Effector memory CD4-positive, alpha-beta T cell (primary cell): ENCODE measurements at regions not wholly inside any gene's neighbourhood (a gene's known extent, or its start where the extent isn't known, plus 50 kb on each side); places are given as distances from the start of the nearest gene placed in this dataset.

Experiments
- DNase-seq, 3 donors: peaks; one replicate each; pipeline ENCODE4 v3.0.0-alpha.2; 2020
- H3K27ac ChIP-seq: 2 replicates; pipeline ENCODE4 v1.7.0; 2013; ENCODE audit warnings: mild to moderate bottlenecking, low read length, moderate library complexity; ENCODE audit not compliant: insufficient read depth, poor library complexity, severe bottlenecking
- H3K27me3 ChIP-seq: replicated peaks from 2 replicates; pipeline ENCODE4 v1.7.0; 2013; ENCODE audit warnings: mild to moderate bottlenecking, low read length; ENCODE audit not compliant: insufficient read depth, control insufficient read depth, poor library complexity, severe bottlenecking
- H3K36me3 ChIP-seq: 2 replicates; pipeline ENCODE4 v1.7.0; 2013; ENCODE audit warnings: mild to moderate bottlenecking, low read length, moderate library complexity; ENCODE audit not compliant: control insufficient read depth, insufficient read depth
- H3K4me1 ChIP-seq: 2 replicates; pipeline ENCODE4 v1.7.0; 2013; ENCODE audit warnings: low read length, mild to moderate bottlenecking; ENCODE audit not compliant: control insufficient read depth, insufficient read depth, poor library complexity, severe bottlenecking
- H3K4me3 ChIP-seq: 2 replicates; pipeline ENCODE4 v1.7.0; 2013; ENCODE audit warnings: low read length, low read depth, mild to moderate bottlenecking; ENCODE audit not compliant: insufficient read depth, poor library complexity, severe bottlenecking
- H3K9me3 ChIP-seq: 2 replicates; pipeline ENCODE4 v1.7.0; 2013; ENCODE audit warnings: mild to moderate bottlenecking, low read length, moderate library complexity; ENCODE audit not compliant: control insufficient read depth

- Histone ChIP-seq H3K4me3 (no peak overlapping the region), H3K27me3 (no peaks in the 10 kb centered on the region), H3K27ac (no peak overlapping the region), H3K36me3 (no peaks in the 10 kb centered on the region), H3K9me3 (no peaks in the 10 kb centered on the region), H3K4me1 (no peaks in the 10 kb centered on the region)
- no peak for DNase-seq
Measured at GRCh38 chr4:38205261-38205660, 245.1 kb downstream of the PTTG2 start.

GRCh38 chr4:38207110-38207457 lies 246.9 kb downstream of the PTTG2 start:
- no peak for DNase-seq
- Histone ChIP-seq H3K4me3 (no peak overlapping the region), H3K27ac (no peak overlapping the region), H3K4me1 (no peaks in the 10 kb centered on the region), H3K27me3 (no peaks in the 10 kb centered on the region), H3K9me3 (no peaks in the 10 kb centered on the region), H3K36me3 (no peaks in the 10 kb centered on the region)

- no peaks in the 10 kb centered on the region for H3K9me3 ChIP-seq
- H3K4me1 ChIP-seq: no peaks in the 10 kb centered on the region
- no peak for DNase-seq
- no peaks in the 10 kb centered on the region for H3K36me3 ChIP-seq
- no peaks in the 10 kb centered on the region for H3K27me3 ChIP-seq
- H3K4me3 ChIP-seq: no peak overlapping the region
- no peak overlapping the region for H3K27ac ChIP-seq
Measured at GRCh38 chr4:38209654-38210053, 249.5 kb downstream of the PTTG2 start.

- no peak overlapping the region for H3K27ac ChIP-seq
- H3K9me3 ChIP-seq: no peaks in the 10 kb centered on the region
- H3K4me1 ChIP-seq: no peaks in the 10 kb centered on the region
- no peaks in the 10 kb centered on the region for H3K36me3 ChIP-seq
- H3K4me3 ChIP-seq: no peak overlapping the region
- DNase-seq: no peak
- no peaks in the 10 kb centered on the region for H3K27me3 ChIP-seq
Measured at GRCh38 chr4:38210396-38211114, 250.4 kb downstream of the PTTG2 start.

- DNase-seq: no peak
- H3K4me3 ChIP-seq: no peak overlapping the region
- no peak overlapping the region for H3K27ac ChIP-seq
- no peaks in the 10 kb centered on the region for H3K4me1 ChIP-seq
- no peaks in the 10 kb centered on the region for H3K27me3 ChIP-seq
- no peaks in the 10 kb centered on the region for H3K36me3 ChIP-seq
- H3K9me3 ChIP-seq: no peaks in the 10 kb centered on the region
Measured at GRCh38 chr4:38211885-38212284, 251.7 kb downstream of the PTTG2 start.

GRCh38 chr4:38213083-38213805 lies 253.0 kb downstream of the PTTG2 start:
- no peak for DNase-seq
- no peak overlapping the region for H3K27ac ChIP-seq
- no peaks in the 10 kb centered on the region for H3K9me3 ChIP-seq
- no peak overlapping the region for H3K4me3 ChIP-seq
- H3K4me1 ChIP-seq: no peaks in the 10 kb centered on the region
- no peaks in the 10 kb centered on the region for H3K27me3 ChIP-seq
- no peaks in the 10 kb centered on the region for H3K36me3 ChIP-seq

- H3K36me3 ChIP-seq: no peaks in the 10 kb centered on the region
- no peaks in the 10 kb centered on the region for H3K27me3 ChIP-seq
- no peak overlapping the region for H3K27ac ChIP-seq
- no peaks in the 10 kb centered on the region for H3K4me1 ChIP-seq
- no peak overlapping the region for H3K4me3 ChIP-seq
- no peak for DNase-seq
- H3K9me3 ChIP-seq: no peaks in the 10 kb centered on the region
Measured at GRCh38 chr4:38222892-38223291, 262.7 kb downstream of the PTTG2 start.

- H3K27ac ChIP-seq: no peak overlapping the region
- no peaks in the 10 kb centered on the region for H3K4me1 ChIP-seq
- no peaks in the 10 kb centered on the region for H3K27me3 ChIP-seq
- no peaks in the 10 kb centered on the region for H3K36me3 ChIP-seq
- H3K9me3 ChIP-seq: no peaks in the 10 kb centered on the region
- no peak for DNase-seq
- H3K4me3 ChIP-seq: no peak overlapping the region
Measured at GRCh38 chr4:38223306-38223705, 263.1 kb downstream of the PTTG2 start.

- Histone ChIP-seq H3K4me3 (no peak overlapping the region), H3K36me3 (no peaks in the 10 kb centered on the region), H3K4me1 (no peaks in the 10 kb centered on the region), H3K27ac (no peak overlapping the region), H3K27me3 (no peaks in the 10 kb centered on the region), H3K9me3 (no peaks in the 10 kb centered on the region)
- DNase-seq: no peak
Measured at GRCh38 chr4:38223782-38224236, 263.6 kb downstream of the PTTG2 start.

GRCh38 chr4:38224850-38225249 lies 264.7 kb downstream of the PTTG2 start:
- Histone ChIP-seq H3K9me3 (no peaks in the 10 kb centered on the region), H3K27ac (no peak overlapping the region), H3K4me3 (no peak overlapping the region), H3K27me3 (no peaks in the 10 kb centered on the region), H3K36me3 (no peaks in the 10 kb centered on the region), H3K4me1 (no peaks in the 10 kb centered on the region)
- no peak for DNase-seq
